NCI-H2227 (cell line): ENCODE measurements at regions not wholly inside any gene's neighbourhood (a gene's known extent, or its start where the extent isn't known, plus 50 kb on each side); places are given as distances from the start of the nearest gene placed in this dataset.
"Not testable (repeated sequence)": the region's sequence is repeated elsewhere in the genome, so short reads cannot be mapped to it uniquely, and the experiment has no call there.

ENCODE experiments used
- DNase-seq: peaks from one replicate; lab custom pipeline; 2025; ENCODE audit not compliant: unreplicated experiment; lab: John Stamatoyannopoulos, UW

- DNase-seq = not testable (repeated sequence)
Observed at GRCh38 chr7:86375602-86376001, 268.1 kb upstream of the GRM3 start.

DNA sequence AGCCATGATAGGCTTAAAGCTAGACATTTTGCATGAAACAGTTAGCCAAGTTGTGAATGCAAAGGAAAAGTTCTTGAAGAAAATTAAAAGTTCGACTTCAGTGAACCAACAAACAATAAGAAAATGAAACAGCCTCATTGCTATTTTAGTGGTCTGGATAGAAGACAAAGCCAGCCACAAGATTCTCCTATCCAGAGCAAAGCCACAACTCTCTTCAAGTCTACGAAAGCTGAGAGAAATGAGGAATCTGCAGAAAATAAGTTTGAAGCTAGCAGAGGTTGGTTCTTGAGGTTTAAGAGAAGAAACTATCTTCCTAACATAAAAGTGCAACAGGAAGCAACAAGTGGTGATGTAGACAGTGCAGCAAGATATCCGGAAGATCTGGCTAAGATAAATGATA is 271.4 kb upstream of the GRM3 start:
- DNase-seq = no peak

- no peak for DNase-seq
Observed at GRCh38 chr7:86366946-86367345, 276.8 kb upstream of the GRM3 start.

- not testable (repeated sequence) for DNase-seq
Observed at GRCh38 chr7:86340407-86340806, 303.3 kb upstream of the GRM3 start.

DNA sequence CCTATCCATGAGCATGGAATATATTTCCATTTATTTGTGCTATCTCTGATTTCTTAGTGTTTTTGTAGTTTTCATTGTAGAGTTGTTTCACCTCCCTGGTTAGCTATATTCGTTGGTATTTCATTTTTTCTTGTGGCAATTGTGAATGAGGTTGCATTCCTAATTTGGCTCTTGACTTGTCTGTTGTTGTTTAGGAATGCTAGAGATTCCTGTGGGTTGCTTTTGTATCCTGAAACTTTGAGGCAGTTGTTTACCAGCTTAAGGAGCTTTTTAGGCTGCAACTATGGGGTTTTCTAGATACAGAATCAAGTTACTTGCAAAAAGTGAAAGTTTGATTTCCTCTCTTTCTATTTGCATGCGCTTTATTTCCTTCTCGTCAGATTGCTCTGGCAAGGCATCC is 304.7 kb upstream of the GRM3 start:
- DNase-seq = no peak

- no peak for DNase-seq
Observed at GRCh38 chr7:86328801-86329433, 314.8 kb upstream of the GRM3 start.

DNA sequence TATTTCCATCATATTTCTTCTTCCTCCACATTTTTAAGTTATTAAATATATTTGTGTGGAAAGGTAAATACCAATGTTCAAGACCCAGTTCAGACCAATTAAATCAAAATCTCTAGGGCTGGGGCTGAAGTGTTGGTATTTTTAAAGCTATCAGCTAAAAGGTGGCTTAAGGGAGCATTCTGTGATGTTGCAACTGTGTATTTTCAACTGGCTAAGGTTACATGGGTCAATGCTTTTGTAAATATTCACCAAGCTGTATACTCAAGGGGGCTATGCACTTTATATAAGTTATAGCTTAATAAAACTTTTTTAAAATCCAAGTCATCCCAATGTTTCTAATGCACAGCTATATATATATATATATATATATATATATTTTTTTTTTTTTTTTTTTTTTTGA is 316.9 kb upstream of the GRM3 start:
- no peak for DNase-seq

GRCh38 chr7:86320889-86321288 is 322.8 kb upstream of the GRM3 start:
- DNase-seq = no peak

- DNase-seq = no peak
Observed at GRCh38 chr7:86320341-86320740, 323.4 kb upstream of the GRM3 start.

DNA sequence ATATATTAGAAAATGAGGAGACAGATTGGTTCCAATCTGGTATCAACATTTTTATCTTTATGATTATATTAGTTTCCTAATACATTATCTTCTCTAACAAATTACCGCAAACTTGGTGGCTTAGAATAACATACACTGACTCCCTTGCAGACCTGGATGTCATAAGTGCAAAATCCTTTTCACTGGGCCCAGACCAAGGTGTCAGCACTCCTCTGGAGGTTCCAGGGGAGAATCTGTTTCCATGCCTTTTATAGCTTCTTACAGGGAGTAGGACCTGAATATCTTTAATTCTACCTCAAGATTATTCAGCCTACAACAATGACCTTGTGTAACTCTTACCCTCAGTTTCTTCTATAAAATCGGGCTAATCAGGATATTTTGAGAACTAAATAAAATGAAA is 329.9 kb upstream of the GRM3 start:
- no peak for DNase-seq

DNA sequence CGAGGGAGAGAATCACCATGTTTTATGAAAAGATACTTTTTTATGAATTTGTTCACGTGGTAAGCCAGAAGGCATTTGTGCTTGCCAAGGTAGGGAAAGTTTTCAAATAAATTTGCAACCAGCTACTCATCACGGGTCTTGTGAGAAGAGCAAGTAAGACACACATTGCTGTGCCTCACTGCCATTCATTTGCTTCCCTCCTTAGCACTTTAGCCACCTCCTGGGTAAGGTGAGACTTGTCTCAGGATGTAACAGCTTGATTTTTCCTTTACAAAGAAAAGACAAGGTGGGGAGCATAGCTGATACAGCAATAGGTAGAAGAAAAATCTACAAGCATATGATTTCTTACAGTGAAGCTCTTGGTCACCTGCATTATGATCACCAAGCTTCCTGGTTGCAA is 342.4 kb upstream of the GRM3 start:
- DNase-seq = no peak

DNA sequence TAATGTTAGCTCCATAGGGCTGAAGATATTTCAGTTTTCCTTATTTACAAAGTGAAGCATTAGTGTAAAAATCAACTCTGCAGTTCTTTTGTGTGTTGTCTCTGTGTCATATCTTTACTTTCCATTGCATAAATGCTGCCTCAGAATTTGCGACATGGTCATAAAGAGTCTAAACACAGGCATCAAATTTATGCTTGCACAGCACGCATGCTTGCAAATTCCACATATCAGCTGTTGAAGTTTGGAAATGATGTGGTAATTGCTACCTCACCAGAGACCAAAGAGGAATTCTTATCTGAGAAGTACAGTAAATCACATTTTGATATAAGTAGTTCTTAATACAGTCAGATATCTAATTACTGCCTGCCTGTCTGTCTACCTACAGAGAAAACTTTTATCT is 348.2 kb upstream of the GRM3 start:
- DNase-seq = no peak

DNA sequence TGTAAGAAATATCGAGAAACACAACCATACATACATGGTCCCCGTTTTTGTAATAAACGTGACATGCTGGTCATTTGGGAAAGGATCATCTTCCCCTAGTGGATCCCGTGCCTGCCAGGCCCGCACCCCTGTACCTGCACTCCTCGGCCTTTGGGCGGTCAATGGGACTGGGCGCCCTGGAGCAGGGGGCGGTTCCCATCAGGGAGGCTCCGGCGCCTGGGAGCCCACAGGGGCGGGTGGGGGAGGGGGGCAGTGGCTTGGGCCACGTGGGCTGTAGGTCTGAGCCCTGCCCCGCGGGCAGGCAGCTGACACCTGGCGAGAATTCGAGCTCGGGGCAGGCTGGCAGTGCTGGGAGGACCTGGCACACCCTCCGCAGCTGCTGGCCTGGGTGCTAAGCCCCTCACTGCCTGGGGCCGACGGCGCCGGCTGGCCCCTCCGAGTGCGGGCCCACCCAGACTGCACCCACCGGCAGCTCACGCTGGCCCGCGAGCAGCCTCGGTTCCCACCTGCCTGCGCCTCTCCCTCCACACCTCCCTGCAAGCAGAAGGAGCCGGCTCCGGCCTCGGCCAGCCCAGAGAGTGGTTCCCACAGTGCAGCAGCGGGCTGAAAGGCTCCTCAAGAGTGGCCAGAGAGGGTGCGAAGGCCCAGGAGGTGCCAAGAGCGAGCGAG is 361.6 kb upstream of the GRM3 start:
- DNase-seq = no peak

- no peak for DNase-seq
Observed at GRCh38 chr7:86280150-86280549, 363.6 kb upstream of the GRM3 start.

DNA sequence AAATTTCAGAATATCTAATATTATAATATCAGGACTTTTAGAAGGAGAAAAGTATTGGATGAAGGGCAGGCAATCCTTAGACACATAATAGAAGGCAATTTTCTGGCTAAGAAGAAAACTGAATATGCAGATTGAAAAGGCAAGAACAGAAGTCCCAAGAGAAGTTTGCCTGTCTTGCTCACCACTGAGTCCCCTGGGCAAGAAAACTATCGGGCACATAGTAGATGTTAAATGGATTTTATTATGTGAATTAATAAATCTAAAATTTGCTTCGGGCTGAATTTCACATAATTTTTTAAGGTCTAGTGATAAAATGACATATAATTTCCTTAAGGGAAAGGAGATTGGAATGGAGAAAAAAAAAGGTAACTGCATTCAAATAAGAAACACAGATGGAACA is 380.9 kb upstream of the GRM3 start:
- DNase-seq = no peak

DNA sequence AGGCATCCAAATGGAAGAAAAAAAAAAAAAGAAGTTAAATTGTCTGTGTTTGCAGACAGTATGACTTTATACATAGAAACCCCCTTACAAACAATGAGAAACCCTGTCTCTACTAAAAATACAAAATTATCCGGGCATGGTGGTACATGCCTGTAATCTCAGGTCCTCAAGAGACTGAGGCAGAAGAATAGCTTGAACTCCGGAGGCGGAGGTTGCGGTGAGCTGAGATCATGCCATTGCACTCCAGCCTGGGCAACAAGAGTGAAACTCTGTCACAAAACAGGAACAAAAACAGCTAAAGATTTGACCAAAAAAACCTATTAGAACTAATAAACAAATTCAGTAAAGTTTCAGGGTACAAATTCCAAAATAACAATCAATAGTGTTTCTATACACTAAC is 385.8 kb upstream of the GRM3 start:
- no peak for DNase-seq

GRCh38 chr7:86252406-86252805 is 391.3 kb upstream of the GRM3 start:
- DNase-seq = no peak

DNA sequence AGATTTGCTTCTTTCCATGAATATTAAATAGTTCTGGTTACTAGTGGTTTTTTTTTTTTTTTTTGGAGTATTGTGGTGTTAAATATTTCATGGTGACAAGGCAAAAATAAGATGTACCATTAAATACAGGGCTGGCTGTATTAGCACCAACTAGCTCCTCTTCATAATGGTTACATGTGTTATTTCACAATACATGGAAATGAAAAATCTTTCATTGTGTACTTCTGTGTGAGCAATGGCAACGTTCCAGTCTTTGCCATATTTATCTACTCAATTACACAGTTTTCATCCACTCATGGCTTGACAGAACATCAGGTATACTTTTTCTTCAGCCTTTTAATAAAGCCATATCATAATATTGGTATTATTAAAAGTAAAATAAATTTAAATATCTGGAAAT is 394.7 kb upstream of the GRM3 start:
- no peak for DNase-seq

- no peak for DNase-seq
Observed at GRCh38 chr7:86243171-86243570, 400.5 kb upstream of the GRM3 start.

DNA sequence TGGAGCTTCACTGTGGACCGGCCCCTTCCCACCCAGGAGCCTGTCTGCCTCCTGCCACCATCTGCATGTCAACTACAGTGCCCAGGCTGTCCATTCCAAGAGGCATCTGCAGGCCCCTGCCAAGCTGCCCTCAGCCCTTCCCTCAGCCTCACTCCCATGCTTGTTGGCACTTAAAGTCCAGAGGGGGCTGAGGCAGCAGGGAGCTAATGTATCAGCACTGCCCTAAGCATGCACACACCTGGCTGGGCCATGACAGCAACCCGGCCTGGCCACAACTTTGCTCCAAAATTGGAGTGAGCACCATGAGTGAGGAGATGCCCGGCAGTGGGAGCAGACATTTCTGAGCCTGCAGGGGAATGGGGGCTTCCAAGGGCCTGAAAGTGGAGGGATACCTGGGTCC is 417.5 kb upstream of the GRM3 start:
- no peak for DNase-seq

GRCh38 chr7:86222806-86223205 is 420.9 kb upstream of the GRM3 start:
- no peak for DNase-seq

- no peak for DNase-seq
Observed at GRCh38 chr7:86214734-86215133, 429.0 kb upstream of the GRM3 start.

DNA sequence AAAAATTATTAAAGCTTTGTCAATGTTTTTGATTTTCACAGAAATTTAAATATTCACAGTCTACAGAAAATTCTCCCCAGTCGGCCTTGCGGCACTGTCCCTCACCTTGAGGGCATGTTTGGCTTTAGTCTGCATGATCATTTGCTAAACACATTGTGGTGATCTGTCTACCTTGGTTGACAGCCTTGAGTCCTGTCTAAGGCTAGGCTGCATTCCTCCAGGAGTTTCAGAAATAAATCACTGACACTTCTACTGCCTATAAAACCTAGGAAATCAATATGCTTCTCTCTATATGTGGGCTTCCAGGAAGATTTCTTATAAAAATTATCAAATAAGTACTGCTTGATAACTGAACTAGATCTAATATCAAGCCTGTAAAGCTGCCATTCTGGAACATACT is 430.7 kb upstream of the GRM3 start:
- no peak for DNase-seq
